Head of caudate nucleus (tissue), 42 donors: ENCODE measurements at regions not wholly inside any gene's neighbourhood (a gene's known extent, or its start where the extent isn't known, plus 50 kb on each side); places are given as distances from the start of the nearest gene placed in this dataset.
A peak's percentile ranks its signal among the peaks of the same experiment; 100 is the strongest.

Experiments
- DNase-seq, 42 donors: peaks; one replicate each; pipeline versions ENCODE4 v3.0.0 to v3.0.0-alpha.2; 2020 to 2021; ENCODE audit warnings: mixed read lengths in 7 of 42
- intact Hi-C: fragments of 100-400 bp; cut with DNase I; formaldehyde crosslinking; loops from one replicate; pipeline ENCODE4 v1.15.0; 2022

- intact Hi-C loops, result no loop called here
- no peak for DNase-seq
Observed at GRCh38 chr22:27135031-27135981, 477.9 kb downstream of the MIAT start.

GRCh38 chr22:27136596-27136995, 479.2 kb downstream of the MIAT start:
- no peak for DNase-seq

GRCh38 chr22:27137871-27138337, 480.5 kb downstream of the MIAT start:
- DNase-seq, result peak in 3 of 42 donors; percentile 15 to 29 (median 28)
- intact Hi-C loops, result no loop called here

More at GRCh38 chr22:27136596-27136995, 479.2 kb downstream of the MIAT start:
- intact Hi-C loops, result no loop called here

DNA sequence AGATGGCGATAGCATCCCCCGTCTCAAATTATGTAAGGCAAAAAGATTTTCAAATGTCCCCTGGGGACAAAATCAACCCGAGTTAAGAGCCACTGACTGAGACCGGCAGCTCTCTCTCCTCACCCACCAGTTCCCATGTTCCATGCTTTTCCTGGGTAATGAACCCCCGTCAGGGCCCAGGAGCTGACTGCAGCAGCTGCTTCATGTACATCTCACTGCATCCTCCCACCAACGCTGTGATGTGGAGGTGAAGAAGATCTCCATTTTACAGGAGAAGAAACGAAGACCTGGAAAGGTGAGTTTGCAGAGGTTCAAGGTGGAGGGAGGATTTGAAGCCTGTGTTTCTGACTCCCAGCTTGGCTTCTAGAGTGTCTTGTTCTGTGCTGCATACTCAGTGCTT, 481.1 kb downstream of the MIAT start:
- intact Hi-C loops, result no loop called here
- DNase-seq, result peak in 21 of 42 donors; percentile 9 to 68 (median 40)

- peak in 2 of 42 donors; percentile 6 to 8 for DNase-seq
- intact Hi-C loops, result no loop called here
Observed at GRCh38 chr22:27139935-27140511, 482.6 kb downstream of the MIAT start.

DNA sequence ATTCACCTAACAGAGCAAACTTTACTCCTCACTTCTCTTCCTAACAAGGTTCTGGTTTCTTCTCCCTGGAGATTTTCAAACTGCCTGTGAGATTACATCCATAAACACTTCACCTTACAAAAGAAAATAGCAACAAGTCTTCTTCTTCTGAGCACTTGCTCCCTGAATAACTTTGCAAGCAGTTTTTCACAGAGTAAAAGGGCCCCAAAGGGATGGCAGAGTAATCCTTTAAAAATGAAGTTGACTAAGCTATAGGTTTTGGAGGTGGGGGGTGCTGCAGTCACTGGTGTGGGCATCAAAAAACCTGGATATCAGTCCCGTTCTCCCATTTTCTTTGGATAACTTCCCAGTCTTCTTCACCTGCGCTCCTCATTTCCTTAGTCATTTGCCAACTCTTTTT, 484.9 kb downstream of the MIAT start:
- intact Hi-C loops, result no loop called here
- DNase-seq, result no peak

- intact Hi-C loops, result no loop called here
- no peak for DNase-seq
Observed at GRCh38 chr22:27144321-27144720, 486.9 kb downstream of the MIAT start.

DNA sequence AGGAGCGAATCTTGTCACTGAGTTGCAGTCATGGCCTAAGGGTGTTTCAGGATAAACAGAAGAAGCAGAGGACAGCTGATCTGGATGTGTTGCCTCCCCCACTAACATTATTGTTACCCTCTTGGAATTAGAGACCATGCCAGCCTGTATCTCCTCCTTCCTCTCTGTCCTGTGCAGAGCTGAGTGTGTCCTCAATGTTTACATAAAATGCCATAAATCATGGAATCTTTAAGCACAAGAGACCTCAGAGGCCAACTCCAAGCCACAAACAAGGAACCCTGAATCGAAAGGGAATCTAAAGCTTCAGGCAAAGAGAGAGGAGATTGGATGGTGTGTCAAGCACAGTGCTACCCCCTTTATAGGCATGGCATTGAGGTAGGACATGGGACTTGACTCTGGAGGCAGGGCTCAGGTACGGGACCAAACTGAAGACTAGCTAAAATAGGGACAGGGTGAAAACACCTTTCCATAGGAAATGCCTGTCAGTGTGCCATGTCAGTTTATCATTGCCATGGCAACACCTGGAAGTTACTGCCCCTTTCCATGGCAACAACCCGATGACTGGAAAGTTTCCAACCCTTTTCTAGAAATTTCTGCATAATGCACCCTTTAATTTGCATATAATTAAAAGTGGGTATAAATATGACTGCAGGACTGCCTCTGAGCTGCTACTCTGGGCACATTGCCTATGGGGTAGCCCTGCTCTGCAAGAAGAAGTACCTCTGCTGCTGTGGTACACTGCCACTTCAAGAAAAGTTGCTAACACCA, 489.7 kb downstream of the MIAT start:
- intact Hi-C loops, result no loop called here

GRCh38 chr22:27148055-27148454, 490.7 kb downstream of the MIAT start:
- intact Hi-C loops, result no loop called here
- DNase-seq, result no peak

More for the DNA sequence above, 489.7 kb downstream of the MIAT start:
- DNase-seq, result peak in 4 of 42 donors; percentile 8 to 54 (median 12)

GRCh38 chr22:27148886-27149470, 491.6 kb downstream of the MIAT start:
- intact Hi-C loops, result no loop called here
- no peak for DNase-seq

DNA sequence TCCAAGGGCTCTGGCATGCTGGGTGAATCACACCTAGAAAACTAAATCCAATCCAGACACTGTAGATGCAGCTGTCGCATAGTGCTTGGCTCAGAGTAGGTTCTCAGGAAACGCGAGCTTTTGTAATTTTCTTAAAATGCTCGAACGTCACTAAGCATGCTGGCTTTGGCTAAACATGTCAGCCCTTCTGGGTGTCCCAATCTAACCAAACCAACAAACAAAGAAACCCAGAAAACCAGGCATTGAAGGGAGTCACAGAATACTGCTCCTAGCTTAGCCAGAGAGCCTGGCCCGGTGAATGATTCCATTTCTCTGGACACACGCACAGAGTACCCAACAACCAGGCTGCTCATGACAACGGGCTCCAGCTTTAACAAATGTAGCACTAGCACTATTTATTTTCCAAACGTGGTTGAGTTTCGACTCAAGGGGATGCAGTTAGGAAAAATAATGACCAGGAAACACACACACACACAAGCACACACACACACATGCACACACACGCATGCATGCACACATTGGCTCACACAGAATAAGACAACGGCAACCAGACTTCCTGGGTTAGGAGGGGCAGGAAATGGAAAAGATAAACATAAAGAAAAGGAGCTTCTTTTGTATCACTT, 492.6 kb downstream of the MIAT start:
- intact Hi-C loops, result no loop called here
- DNase-seq, result no peak

DNA sequence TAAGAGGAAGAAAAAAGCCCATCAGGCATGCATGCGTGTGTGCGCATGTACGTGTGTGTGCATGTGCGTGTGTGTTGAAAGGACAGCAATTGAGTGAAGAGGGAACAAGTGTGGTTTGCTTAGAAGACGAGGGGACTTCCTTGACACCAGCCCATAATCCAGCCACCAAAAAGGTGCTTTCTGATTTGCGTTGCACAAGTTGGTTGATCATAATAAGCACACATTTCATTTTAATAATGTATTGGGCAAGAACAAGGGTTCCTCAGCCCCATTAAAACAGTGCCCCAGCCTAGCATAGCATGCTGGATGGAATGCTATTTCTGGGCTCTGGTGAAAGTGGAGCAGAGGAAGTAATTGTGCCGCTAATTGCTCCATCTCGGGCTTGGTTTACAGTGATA, 493.2 kb downstream of the MIAT start:
- intact Hi-C loops, result no loop called here
- DNase-seq, result no peak

- DNase-seq, result peak in 1 of 42 donors; percentile 2
- intact Hi-C loops, result no loop called here
Observed at GRCh38 chr22:27151407-27151806, 494.0 kb downstream of the MIAT start.

- DNase-seq, result no peak
- intact Hi-C loops, result no loop called here
Observed at GRCh38 chr22:27152033-27152432, 494.6 kb downstream of the MIAT start.

DNA sequence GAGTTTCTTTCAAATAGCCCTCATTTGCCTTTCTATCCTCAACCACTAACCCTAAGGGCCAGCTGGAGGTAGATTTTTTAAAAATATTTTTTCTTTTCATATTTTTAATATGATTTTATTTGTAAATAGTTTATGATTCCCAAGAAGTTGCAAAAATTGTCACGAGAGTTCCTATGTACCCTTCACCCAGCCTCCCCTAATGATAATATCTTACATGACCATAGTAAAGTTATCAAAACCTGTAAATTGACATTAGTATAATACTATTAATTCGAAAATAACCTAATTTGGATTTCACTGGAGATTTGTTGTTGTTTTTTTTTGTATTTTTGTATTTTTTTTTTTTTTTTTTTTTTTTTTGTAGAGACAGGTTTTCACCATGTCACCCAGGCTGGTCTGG, 495.5 kb downstream of the MIAT start:
- no peak for DNase-seq
- intact Hi-C loops, result no loop called here

GRCh38 chr22:27153386-27153785, 496.0 kb downstream of the MIAT start:
- intact Hi-C loops, result no loop called here
- DNase-seq, result no peak

- intact Hi-C loops, result no loop called here
Observed at GRCh38 chr22:27154717-27155116, 497.3 kb downstream of the MIAT start.

DNA sequence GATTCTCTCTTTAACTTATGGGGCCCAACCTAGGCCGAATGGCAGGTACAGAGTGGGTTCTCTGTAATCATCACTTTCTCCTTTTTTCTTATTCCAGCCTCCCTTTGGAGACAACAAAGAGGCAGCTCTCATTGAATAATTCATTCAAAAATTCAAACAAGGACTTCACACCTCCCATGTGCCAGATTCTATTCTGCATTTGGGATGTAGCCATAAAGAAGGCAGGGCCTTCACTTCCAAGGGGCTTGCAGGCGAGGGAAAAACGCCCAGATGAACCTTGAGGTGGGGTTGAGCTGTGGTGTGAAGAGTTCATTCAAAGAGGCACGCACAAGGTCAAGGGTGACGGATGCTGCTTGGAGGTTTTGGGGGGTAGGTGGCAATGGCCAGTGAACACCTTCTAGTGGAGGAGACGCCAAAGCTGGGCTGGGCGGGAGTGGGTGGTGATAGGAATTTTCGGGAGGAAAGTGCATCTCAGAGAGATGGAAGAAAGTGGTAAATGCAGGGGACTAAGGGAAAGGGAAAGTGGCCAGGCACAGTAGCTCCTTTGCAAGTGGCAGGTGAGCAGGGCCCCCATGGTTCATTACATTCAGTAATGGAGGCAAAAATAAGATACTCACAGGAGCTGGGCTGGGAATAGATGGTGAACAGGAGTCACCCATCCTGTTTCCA, 499.6 kb downstream of the MIAT start:
- intact Hi-C loops, result no loop called here
- DNase-seq, result no peak

More at GRCh38 chr22:27154717-27155116, 497.3 kb downstream of the MIAT start:
- no peak for DNase-seq
